MCF 10A (cell line): ENCODE measurements at regions not wholly inside any gene's neighbourhood (a gene's known extent, or its start where the extent isn't known, plus 50 kb on each side); places are given as distances from the start of the nearest gene placed in this dataset.

ENCODE experiments used
- BruUV-seq: library from RNA; stranded (reverse); fragments of 400-500 nt; replicated peaks from 2 replicates; lab custom pipeline; 2021; lab: Mats Ljungman, UMichigan
- CTCF ChIA-PET: fragments of 300-600 bp; sonication (Branson Sonifier 250); formaldehyde crosslinking; extraction: SDS; loops from one replicate; lab custom pipeline; 2021; ENCODE audit warnings: antibody characterized with exemption, inconsistent platforms; lab: Yijun Ruan, JAX
- POLR2A ChIA-PET: fragments of 300-600, 350-650 bp; sonication (Branson Sonifier 250); formaldehyde crosslinking; extraction: SDS; loops from one replicate; lab custom pipeline; 2020; ENCODE audit warnings: antibody characterized with exemption, inconsistent platforms; lab: Yijun Ruan, JAX
- DNase-seq: peaks from one replicate; pipeline ENCODE4 v3.0.0-alpha.2; 2018; ENCODE audit not compliant: unreplicated experiment
- H3K27ac Mint-ChIP-seq: one replicate; pipeline ENCODE4 v1.8.0; 2022; ENCODE audit warnings: mild to moderate bottlenecking, low read depth, mixed read lengths; ENCODE audit not compliant: unreplicated experiment
- H3K27me3 Mint-ChIP-seq: one replicate; pipeline ENCODE4 v1.8.0; 2022; ENCODE audit warnings: mixed read lengths; ENCODE audit not compliant: insufficient read depth, unreplicated experiment
- H3K36me3 Mint-ChIP-seq: one replicate; pipeline ENCODE4 v1.8.0; 2022; ENCODE audit warnings: mild to moderate bottlenecking, moderate library complexity, mixed read lengths; ENCODE audit not compliant: insufficient read depth, unreplicated experiment
- H3K4me1 Mint-ChIP-seq: one replicate; pipeline ENCODE4 v1.8.0; 2022; ENCODE audit warnings: mixed read lengths; ENCODE audit not compliant: insufficient read depth, unreplicated experiment
- H3K4me3 Mint-ChIP-seq: one replicate; pipeline ENCODE4 v1.8.0; 2022; ENCODE audit warnings: mild to moderate bottlenecking, moderate library complexity, mixed read lengths; ENCODE audit not compliant: unreplicated experiment
- H3K9me3 Mint-ChIP-seq: one replicate; pipeline ENCODE4 v1.8.0; 2022; ENCODE audit warnings: mixed read lengths; ENCODE audit not compliant: unreplicated experiment
- CTCF ChIP-seq: fragments of 200-600 bp; IDR thresholded peaks from one replicate; pipeline ENCODE4 v1.8.0; 2022; ENCODE audit warnings: antibody characterized with exemption, mild to moderate bottlenecking; ENCODE audit not compliant: unreplicated experiment
- intact Hi-C: fragments of 100-400 bp; cut with micrococcal nuclease; formaldehyde crosslinking; loops from 2 replicates; pipeline ENCODE4 v1.14.1; 2022

- Mint-ChIP-seq H3K4me3 (no peak overlapping the region), H3K9me3 (no peaks in the 10 kb centered on the region), H3K27ac (no peak overlapping the region), H3K27me3 (peaks cover 97% of the 10 kb centered on the region), H3K4me1 (no peaks in the 10 kb centered on the region), H3K36me3 (no peaks in the 10 kb centered on the region)
- ChIA-PET CTCF (no interaction called here), POLR2A (no interaction called here)
- no peak for TF ChIP-seq CTCF
- no TSS peak for BruUV-seq
- no peak for DNase-seq
- intact Hi-C loops: no loop called here
Observed at GRCh38 chr7:48811071-48811470, 113.3 kb upstream of the CDC14C start.

- no peaks in the 10 kb centered on the region for H3K36me3 Mint-ChIP-seq
- CTCF ChIA-PET: no interaction called here
- intact Hi-C loops: no loop called here
- H3K27ac Mint-ChIP-seq: no peak overlapping the region
- DNase-seq: no peak
- BruUV-seq: no TSS peak
- no peak for TF ChIP-seq CTCF
- H3K27me3 Mint-ChIP-seq: peaks cover 97% of the 10 kb centered on the region
- H3K9me3 Mint-ChIP-seq: no peaks in the 10 kb centered on the region
- H3K4me1 Mint-ChIP-seq: no peaks in the 10 kb centered on the region
- H3K4me3 Mint-ChIP-seq: no peak overlapping the region
- POLR2A ChIA-PET: no interaction called here
Observed at GRCh38 chr7:48813472-48813871, 110.9 kb upstream of the CDC14C start.

- TF ChIP-seq CTCF: no peak
- ChIA-PET CTCF (interaction anchor here (0.7 kb wide), 1 partner anchor 499 kb away, joined by 3 read pairs; no protein-coding TSS in a partner anchor), POLR2A (no interaction called here)
- H3K4me1 Mint-ChIP-seq: no peaks in the 10 kb centered on the region
- no peak overlapping the region for H3K4me3 Mint-ChIP-seq
- intact Hi-C loops: no loop called here
- no peak overlapping the region for H3K27ac Mint-ChIP-seq
- BruUV-seq: no TSS peak
- DNase-seq: no peak
- peaks cover 67% of the 10 kb centered on the region for H3K27me3 Mint-ChIP-seq
- H3K9me3 Mint-ChIP-seq: peaks cover 8% of the 10 kb centered on the region
- H3K36me3 Mint-ChIP-seq: no peaks in the 10 kb centered on the region
Observed at GRCh38 chr7:48822138-48822537, 102.2 kb upstream of the CDC14C start.

- Mint-ChIP-seq H3K27ac (no peak overlapping the region), H3K9me3 (no peaks in the 10 kb centered on the region), H3K4me1 (no peaks in the 10 kb centered on the region), H3K4me3 (no peak overlapping the region), H3K36me3 (no peaks in the 10 kb centered on the region), H3K27me3 (peaks cover 54% of the 10 kb centered on the region)
- ChIA-PET POLR2A (no interaction called here), CTCF (no interaction called here)
- BruUV-seq: no TSS peak
- intact Hi-C loops: no loop called here
- DNase-seq: no peak
- no peak for TF ChIP-seq CTCF
Observed at GRCh38 chr7:48832303-48832845, 92.0 kb upstream of the CDC14C start.
